HEK293 (cell line): ENCODE measurements at regions not wholly inside any gene's neighbourhood (a gene's known extent, or its start where the extent isn't known, plus 50 kb on each side); places are given as distances from the start of the nearest gene placed in this dataset.
A peak's percentile ranks its signal among the peaks of the same experiment; 100 is the strongest.

Experiments used
- CTCF ChIA-PET: fragments of 350-600 bp; formaldehyde crosslinking; extraction: SDS; loops from one replicate; lab custom pipeline; 2021; ENCODE audit warnings: antibody characterized with exemption; lab: Yijun Ruan, JAX
- POLR2A ChIA-PET: fragments of 300-600 bp; formaldehyde crosslinking; extraction: SDS; loops from one replicate; lab custom pipeline; 2020; ENCODE audit warnings: antibody characterized with exemption, inconsistent platforms; lab: Yijun Ruan, JAX
- H3K27ac ChIP-seq: fragments of 200-500 bp; sonication (Bioruptor generic); 2 replicates; pipeline ENCODE4 v1.5.1; 2014; ENCODE audit warnings: low read depth, low read length, control low read depth, inconsistent platforms; ENCODE audit errors: extremely low read depth
- H3K36me3 ChIP-seq, 2 experiments: fragments of 200-500 bp in 1 of 2; sonication (Bioruptor generic) in 1 of 2; 1 replicate in 1 of 2; 2 replicates in 1 of 2; pipeline ENCODE4 v1.5.1; 2014 to 2017; ENCODE audit warnings: inconsistent platforms in 2 of 2, low read length in 2 of 2; ENCODE audit not compliant: control insufficient read depth in 2 of 2, insufficient read depth in 1 of 2
- H3K4me1 ChIP-seq: fragments of 200-500 bp; sonication (Bioruptor generic); 2 replicates; pipeline ENCODE4 v1.5.1; 2014; ENCODE audit warnings: mild to moderate bottlenecking, low read length, inconsistent platforms; ENCODE audit not compliant: control insufficient read depth, insufficient read depth
- H3K4me3 ChIP-seq: 2 replicates; pipeline ENCODE4 v1.5.1; 2011; ENCODE audit warnings: low read depth, mild to moderate bottlenecking, control low read depth, low read length, moderate library complexity
- H3K9me3 ChIP-seq: fragments of 200-500 bp; sonication (Bioruptor generic); 2 replicates; pipeline ENCODE4 v1.5.1; 2014; ENCODE audit warnings: low read depth, low read length, inconsistent platforms; ENCODE audit not compliant: control insufficient read depth, insufficient read depth
- BCL11A ChIP-seq: fragments of 450-650 bp; formaldehyde crosslinking; IDR thresholded peaks from 2 replicates; pipeline ENCODE4 v1.5.1; 2016; ENCODE audit warnings: low read depth, missing biosample characterization, missing genetic modification characterization
- PBX3 ChIP-seq: sonication (generic); formaldehyde crosslinking; IDR thresholded peaks from 2 replicates; pipeline ENCODE4 v1.8.1; 2022; ENCODE audit warnings: mild to moderate bottlenecking, moderate library complexity, missing genetic modification reagents
- PRDM10 ChIP-seq: fragments of 450-650 bp; formaldehyde crosslinking; IDR thresholded peaks from 2 replicates; pipeline ENCODE4 v1.5.1; 2016; ENCODE audit warnings: missing biosample characterization, missing genetic modification characterization
- PRDM2 ChIP-seq: fragments of 450-650 bp; formaldehyde crosslinking; IDR thresholded peaks from 2 replicates; pipeline ENCODE4 v1.5.1; 2016; ENCODE audit warnings: missing biosample characterization, missing genetic modification characterization, borderline replicate concordance
- SP7 ChIP-seq: fragments of 450-650 bp; formaldehyde crosslinking; IDR thresholded peaks from 2 replicates; pipeline ENCODE4 v1.5.1; 2016; ENCODE audit warnings: missing biosample characterization, missing genetic modification characterization
- ZIC2 ChIP-seq: fragments of 450-650 bp; formaldehyde crosslinking; IDR thresholded peaks from 2 replicates; pipeline ENCODE4 v1.5.1; 2016; ENCODE audit warnings: missing biosample characterization, missing genetic modification characterization
- ZNF335 ChIP-seq: fragments of 450-650 bp; formaldehyde crosslinking; conservative IDR thresholded peaks from 2 replicates; pipeline ENCODE4 v1.5.1; 2016; ENCODE audit warnings: missing biosample characterization, missing genetic modification characterization
- ZNF362 ChIP-seq: fragments of 450-650 bp; formaldehyde crosslinking; IDR thresholded peaks from 2 replicates; pipeline ENCODE4 v1.5.1; 2016; ENCODE audit warnings: missing biosample characterization, missing genetic modification characterization

GRCh38 chr3:71964170-71964569, 179.2 kb upstream of the PROK2 start:
- no peak overlapping the region for H3K4me3 ChIP-seq
- CTCF ChIA-PET, result no interaction called here
- H3K4me1 ChIP-seq, result peaks cover 3% of the 10 kb centered on the region
- no peaks in the 10 kb centered on the region for H3K36me3 ChIP-seq
- H3K9me3 ChIP-seq, result no peaks in the 10 kb centered on the region
- no peak overlapping the region for H3K27ac ChIP-seq
- TF ChIP-seq PBX3 (no peak), BCL11A (tag by site-specific recombination) (no peak)
- POLR2A ChIA-PET, result no interaction called here

GRCh38 chr3:71962561-71963240, 177.8 kb upstream of the PROK2 start:
- POLR2A ChIA-PET, result no interaction called here
- H3K4me3 ChIP-seq, result no peak overlapping the region
- no peaks in the 10 kb centered on the region for H3K9me3 ChIP-seq
- no peak overlapping the region for H3K27ac ChIP-seq
- 0 out of 2 replicates have a peak, but pooled peaks have one; percentile 23 for TF ChIP-seq ZNF335 (tag by site-specific recombination)
- TF ChIP-seq ZNF362 (tag by site-specific recombination), result peak; percentile 46; the same call in 1 of the 2 replicates
- TF ChIP-seq SP7, result no peak
- TF ChIP-seq PRDM2 (tag by site-specific recombination), result no peak
- peak; percentile 84 for TF ChIP-seq ZIC2 (tag by site-specific recombination)
- TF ChIP-seq PRDM10 (tag by site-specific recombination), result peak; percentile 83
- TF ChIP-seq, all 188 proteins: peak for 4
- peaks cover 3% of the 10 kb centered on the region for H3K4me1 ChIP-seq
- H3K36me3 ChIP-seq, result no peaks in the 10 kb centered on the region
- CTCF ChIA-PET, result interaction anchor here (0.7 kb wide), 1 partner anchor 280 kb away, joined by 3 read pairs; no protein-coding TSS in a partner anchor
